ENCODE measurements at regions not wholly inside any gene's neighbourhood (a gene's known extent, or its start where the extent isn't known, plus 50 kb on each side); places are given as distances from the start of the nearest gene placed in this dataset.

DNA sequence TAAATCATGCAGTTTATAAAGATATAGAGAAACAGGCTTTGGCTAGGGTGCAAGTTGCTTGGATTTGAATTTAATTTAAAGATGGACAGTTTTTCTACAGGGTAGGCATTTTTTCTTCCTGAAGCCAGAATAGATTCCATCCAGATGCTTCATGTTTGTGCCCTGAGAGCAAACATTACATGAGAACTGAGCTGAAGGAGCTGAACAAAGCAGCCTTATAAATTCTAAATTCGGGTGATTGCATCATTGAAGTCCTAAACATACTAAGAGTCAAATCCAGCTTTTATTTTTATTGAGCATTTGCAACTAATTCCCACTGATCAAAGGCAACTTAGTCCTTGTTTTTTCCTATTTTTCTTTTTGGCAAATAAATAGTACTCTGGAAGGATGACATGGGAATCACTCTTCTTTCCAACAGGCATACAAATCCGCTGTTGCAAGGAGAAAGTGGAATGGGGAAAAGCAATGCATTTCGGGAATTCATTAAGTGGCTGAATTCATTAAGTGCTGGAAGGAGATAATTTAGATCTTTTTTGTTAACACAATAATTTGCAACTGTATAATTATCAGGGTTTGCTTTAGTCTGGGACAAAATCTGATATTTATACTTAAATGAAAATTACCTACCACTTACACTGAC, 828.0 kb downstream of the SLC4A3 start:
- Histone ChIP-seq H3K4me3 (0 out of 2 replicates have a peak overlapping the region, but pooled peaks have one; percentile 21), H3K9ac (no peak overlapping the region), H3K27ac (peak overlapping the region; percentile 13; the same call in 1 of the 2 replicates), H3K4me1 (ENCODE audit: insufficient read depth) (peaks cover 10% of the 10 kb centered on the region), H2AFZ (peak overlapping the region; percentile 51), H4K20me1 (ENCODE audit: insufficient read depth) (no peaks in the 10 kb centered on the region), H3K27me3 (replicated peaks; ENCODE audit: insufficient read depth) (no peaks in the 10 kb centered on the region), H3K79me2 (ENCODE audit: insufficient read depth) (no peaks in the 10 kb centered on the region), H3K36me3 (ENCODE audit: low read depth) (no peaks in the 10 kb centered on the region), H3K4me2 (ENCODE audit: unreplicated experiment) (no peak overlapping the region), H3K9me2 (ENCODE audit: insufficient read depth) (no peaks in the 10 kb centered on the region), H3K9me3 (ENCODE audit: low read depth) (no peaks in the 10 kb centered on the region), H3F3A (ENCODE audit: insufficient read depth) (peaks cover 5% of the 10 kb centered on the region; the same call in 1 of the 2 replicates)
- TF ChIP-seq EZH2phosphoT487 (IDR thresholded peaks at IDR 0.05; ENCODE audit: insufficient read depth, low read depth) (no peak), EZH2 (IDR thresholded peaks at IDR 0.05; ENCODE audit: insufficient read depth, poor library complexity, severe bottlenecking) (no peak)
- in situ Hi-C loops (cut with MboI), result no loop called here
- DNase-seq, result peak; percentile 70
- WGBS, 2 experiments (ENCODE audit: low coverage in 1 of 2, low lambda C conversion rate in 2 of 2, missing lambda C conversion rate in 2 of 2), result 18 to 22% methylated on average over 3 of the region's 3 CpGs

DNA sequence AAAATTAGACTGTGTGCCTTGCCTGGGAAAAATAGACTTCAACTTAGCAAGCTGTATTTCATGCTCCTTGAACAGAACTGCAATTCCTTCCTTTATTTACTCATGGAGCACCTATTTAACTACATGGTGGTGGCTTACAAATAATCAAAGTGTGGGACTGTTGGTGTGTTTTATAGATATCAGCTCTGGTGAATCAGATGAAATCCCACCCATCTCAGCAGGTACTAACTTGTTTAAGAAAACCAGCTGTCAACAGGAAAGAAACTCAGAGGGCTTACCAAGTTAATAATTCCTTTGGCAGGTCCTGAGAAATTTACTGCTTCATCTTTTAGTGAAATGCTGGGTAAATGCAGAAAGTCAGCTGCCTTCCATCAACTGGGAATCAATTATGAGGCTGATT, 830.6 kb downstream of the SLC4A3 start:
- H3K9me2 ChIP-seq (ENCODE audit: insufficient read depth), result no peaks in the 10 kb centered on the region
- no peak overlapping the region for H3K27ac ChIP-seq
- in situ Hi-C loops (cut with MboI), result no loop called here
- no peak for DNase-seq
- no peak overlapping the region for H3K9ac ChIP-seq
- TF ChIP-seq EZH2phosphoT487 (IDR thresholded peaks at IDR 0.05; ENCODE audit: insufficient read depth, low read depth) (no peak), EZH2 (IDR thresholded peaks at IDR 0.05; ENCODE audit: insufficient read depth, poor library complexity, severe bottlenecking) (no peak)
- H3K27me3 ChIP-seq (replicated peaks; ENCODE audit: insufficient read depth), result no peaks in the 10 kb centered on the region
- H4K20me1 ChIP-seq (ENCODE audit: insufficient read depth), result no peaks in the 10 kb centered on the region
- no peak overlapping the region for H2AFZ ChIP-seq
- no peak overlapping the region for H3K4me2 ChIP-seq (ENCODE audit: unreplicated experiment)
- H3F3A ChIP-seq (ENCODE audit: insufficient read depth), result peaks cover 5% of the 10 kb centered on the region; the same call in 1 of the 2 replicates
- peaks cover 10% of the 10 kb centered on the region for H3K4me1 ChIP-seq (ENCODE audit: insufficient read depth)
- no peak overlapping the region for H3K4me3 ChIP-seq
- H3K9me3 ChIP-seq (ENCODE audit: low read depth), result no peaks in the 10 kb centered on the region
- H3K79me2 ChIP-seq (ENCODE audit: insufficient read depth), result no peaks in the 10 kb centered on the region
- no peaks in the 10 kb centered on the region for H3K36me3 ChIP-seq (ENCODE audit: low read depth)

DNA sequence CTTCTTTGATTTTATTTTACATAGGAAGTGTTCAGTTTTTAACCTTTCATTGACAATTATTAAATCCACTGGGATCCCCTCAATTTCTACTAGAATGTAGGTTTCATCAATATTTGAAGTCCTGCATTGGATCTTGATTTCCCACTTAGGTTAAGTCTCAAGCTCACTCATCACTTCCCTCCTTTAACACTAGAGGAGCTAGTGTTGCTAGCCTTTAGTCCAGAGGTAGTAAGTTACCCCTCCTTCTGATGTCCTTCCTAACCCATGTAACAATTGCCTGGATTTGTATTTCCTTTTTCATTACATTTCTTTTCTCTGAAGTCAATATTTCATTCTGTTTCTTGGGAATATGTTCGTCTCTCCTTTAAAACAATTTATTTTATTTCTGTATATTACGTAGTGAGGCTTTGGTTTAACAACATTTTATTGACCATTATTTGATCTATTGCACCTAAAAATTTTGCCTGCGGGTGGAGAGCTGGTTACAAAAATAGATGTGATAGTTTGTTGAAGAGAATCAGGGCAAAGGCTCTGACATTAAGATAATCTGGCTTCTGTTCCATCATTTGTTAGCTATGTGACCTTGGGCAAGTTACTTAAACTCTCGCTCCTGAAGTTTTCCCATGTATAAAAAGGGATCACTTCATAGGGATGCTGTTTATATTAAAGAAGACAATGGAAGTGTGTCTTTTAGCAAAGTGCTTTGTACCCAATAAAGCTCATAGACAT, 833.0 kb downstream of the SLC4A3 start:
- 79 to 82% methylated on average over 4 of the region's 4 CpGs for WGBS, 2 experiments (ENCODE audit: low coverage in 1 of 2, low lambda C conversion rate in 2 of 2, missing lambda C conversion rate in 2 of 2)
- Histone ChIP-seq H3K27me3 (replicated peaks; ENCODE audit: insufficient read depth) (no peaks in the 10 kb centered on the region), H3K4me3 (no peak overlapping the region), H3K9me2 (ENCODE audit: insufficient read depth) (no peaks in the 10 kb centered on the region), H3K4me2 (ENCODE audit: unreplicated experiment) (no peak overlapping the region), H3K9me3 (ENCODE audit: low read depth) (no peaks in the 10 kb centered on the region), H2AFZ (no peak overlapping the region), H3K36me3 (ENCODE audit: low read depth) (no peaks in the 10 kb centered on the region), H3K4me1 (ENCODE audit: insufficient read depth) (peaks cover 5% of the 10 kb centered on the region), H3K9ac (no peak overlapping the region), H3K79me2 (ENCODE audit: insufficient read depth) (no peaks in the 10 kb centered on the region), H3K27ac (no peak overlapping the region), H4K20me1 (ENCODE audit: insufficient read depth) (no peaks in the 10 kb centered on the region), H3F3A (ENCODE audit: insufficient read depth) (peaks cover 4% of the 10 kb centered on the region; the same call in 1 of the 2 replicates)
- no peak for TF ChIP-seq EZH2 (IDR thresholded peaks at IDR 0.05; ENCODE audit: insufficient read depth, poor library complexity, severe bottlenecking)
- in situ Hi-C loops (cut with MboI), result no loop called here
- DNase-seq, result no peak

DNA sequence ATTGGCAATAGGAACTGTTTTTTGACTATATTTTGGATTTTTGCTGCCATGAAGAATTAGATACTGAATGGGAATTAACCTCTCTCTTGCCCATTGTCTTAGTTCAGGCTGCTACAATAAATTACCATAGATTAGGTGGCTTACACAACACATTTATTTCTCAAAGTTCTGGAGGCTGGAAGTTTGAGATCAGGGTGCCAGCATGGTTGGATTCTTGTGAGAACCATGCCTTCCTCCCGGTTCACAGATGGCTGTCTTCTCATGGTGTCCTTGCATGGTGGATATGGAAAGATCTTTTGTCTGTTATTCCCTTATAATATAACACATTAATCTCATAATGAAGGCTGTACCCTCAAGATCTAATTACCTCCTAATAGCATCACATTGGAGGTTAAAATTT, 836.4 kb downstream of the SLC4A3 start:
- 53 to 55% methylated on average over 1 of the region's 1 CpG for WGBS, 2 experiments (ENCODE audit: low coverage in 1 of 2, low lambda C conversion rate in 2 of 2, missing lambda C conversion rate in 2 of 2)
- Histone ChIP-seq H3K27ac (no peak overlapping the region), H3F3A (ENCODE audit: insufficient read depth) (no peaks in the 10 kb centered on the region), H3K9me3 (ENCODE audit: low read depth) (no peaks in the 10 kb centered on the region), H3K4me2 (ENCODE audit: unreplicated experiment) (no peak overlapping the region), H4K20me1 (ENCODE audit: insufficient read depth) (no peaks in the 10 kb centered on the region), H3K79me2 (ENCODE audit: insufficient read depth) (no peaks in the 10 kb centered on the region), H3K9ac (no peak overlapping the region), H3K4me3 (no peak overlapping the region), H2AFZ (no peak overlapping the region), H3K9me2 (ENCODE audit: insufficient read depth) (no peaks in the 10 kb centered on the region), H3K36me3 (ENCODE audit: low read depth) (no peaks in the 10 kb centered on the region), H3K4me1 (ENCODE audit: insufficient read depth) (no peaks in the 10 kb centered on the region), H3K27me3 (replicated peaks; ENCODE audit: insufficient read depth) (no peaks in the 10 kb centered on the region)
- DNase-seq, result no peak
- in situ Hi-C loops (cut with MboI), result no loop called here
- TF ChIP-seq EZH2phosphoT487 (IDR thresholded peaks at IDR 0.05; ENCODE audit: insufficient read depth, low read depth), result no peak
- TF ChIP-seq EZH2 (IDR thresholded peaks at IDR 0.05; ENCODE audit: insufficient read depth, poor library complexity, severe bottlenecking), result no peak
